ENCODE measurements at regions not wholly inside any gene's neighbourhood (a gene's known extent, or its start where the extent isn't known, plus 50 kb on each side); places are given as distances from the start of the nearest gene placed in this dataset.

DNA sequence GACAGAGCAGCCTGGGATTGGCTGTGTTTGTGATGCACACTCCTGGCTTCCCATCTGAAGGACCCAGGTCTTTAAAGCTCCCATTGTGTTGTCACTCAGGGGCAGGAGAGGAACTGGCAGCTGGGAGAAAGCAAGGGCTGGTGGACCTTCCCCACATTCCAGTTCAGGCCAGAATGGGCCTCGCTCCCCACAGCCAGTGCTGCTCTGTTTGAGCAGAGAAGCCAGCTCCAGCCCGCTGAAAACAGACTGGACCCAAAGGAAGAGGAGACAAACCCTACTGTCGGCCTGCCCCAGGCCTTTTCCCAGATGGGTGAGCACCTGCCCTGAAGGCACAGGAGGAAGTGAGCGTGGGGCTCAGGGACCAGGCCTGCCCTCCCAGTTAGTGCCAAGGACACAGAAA, 499.4 kb downstream of the NPHP4 start:
- Histone ChIP-seq H3K79me2 (ENCODE audit: insufficient read depth, low read length) (no peaks in the 10 kb centered on the region), H3K4me3 (replicated peaks in 1 of 3; ENCODE audit: low read depth in 2 of 3, low read length in 3 of 3) (no peak overlapping the region), H2AFZ (ENCODE audit: insufficient read depth, low read depth, low read length, poor library complexity, severe bottlenecking) (no peak overlapping the region), H3K27me3 (ENCODE audit: control insufficient read depth in 2 of 2, insufficient read depth in 2 of 2, low read length in 2 of 2) (no peaks in the 10 kb centered on the region), H3K27ac (ENCODE audit: low read depth in 1 of 2, low read length in 2 of 2) (no peak overlapping the region), H3K36me3 (replicated peaks in 1 of 2; ENCODE audit: control insufficient read depth in 1 of 2, insufficient read depth in 2 of 2, low read length in 2 of 2) (no peaks in the 10 kb centered on the region), H3K9ac (ENCODE audit: insufficient read depth, low read length, poor library complexity, severe bottlenecking) (no peak overlapping the region), H4K20me1 (ENCODE audit: insufficient read depth, low read length) (no peaks in the 10 kb centered on the region), H3K4me1 (ENCODE audit: control insufficient read depth in 1 of 2, insufficient read depth in 2 of 2, low read length in 2 of 2) (no peaks in the 10 kb centered on the region), H3K9me3 (replicated peaks in 1 of 2; ENCODE audit: control insufficient read depth in 1 of 2, insufficient read depth in 1 of 2, low read length in 2 of 2) (no peaks in the 10 kb centered on the region), H3K4me2 (replicated peaks; ENCODE audit: extremely low read depth, low read length, poor library complexity, severe bottlenecking) (no peak overlapping the region)
- Mint-ChIP-seq H3K4me3 (no peak overlapping the region), H3K9me3 (peaks cover 0 to 1% (median 0%) of the 10 kb centered on the region in 7 donors), H3K27ac (no peak overlapping the region), H3K4me1 (no peaks in the 10 kb centered on the region), H3K27me3 (ENCODE audit: low read depth in 3 of 3) (peaks cover 4 to 7% (median 5%) of the 10 kb centered on the region in 3 donors), H3K36me3 (no peaks in the 10 kb centered on the region)
- intact Hi-C loops (cut with micrococcal nuclease) = no loop called here
- WGBS (ENCODE audit: insufficient coverage) = 82% methylated on average over 4 of the region's 4 CpGs
- TF ChIP-seq, protein P1, sequence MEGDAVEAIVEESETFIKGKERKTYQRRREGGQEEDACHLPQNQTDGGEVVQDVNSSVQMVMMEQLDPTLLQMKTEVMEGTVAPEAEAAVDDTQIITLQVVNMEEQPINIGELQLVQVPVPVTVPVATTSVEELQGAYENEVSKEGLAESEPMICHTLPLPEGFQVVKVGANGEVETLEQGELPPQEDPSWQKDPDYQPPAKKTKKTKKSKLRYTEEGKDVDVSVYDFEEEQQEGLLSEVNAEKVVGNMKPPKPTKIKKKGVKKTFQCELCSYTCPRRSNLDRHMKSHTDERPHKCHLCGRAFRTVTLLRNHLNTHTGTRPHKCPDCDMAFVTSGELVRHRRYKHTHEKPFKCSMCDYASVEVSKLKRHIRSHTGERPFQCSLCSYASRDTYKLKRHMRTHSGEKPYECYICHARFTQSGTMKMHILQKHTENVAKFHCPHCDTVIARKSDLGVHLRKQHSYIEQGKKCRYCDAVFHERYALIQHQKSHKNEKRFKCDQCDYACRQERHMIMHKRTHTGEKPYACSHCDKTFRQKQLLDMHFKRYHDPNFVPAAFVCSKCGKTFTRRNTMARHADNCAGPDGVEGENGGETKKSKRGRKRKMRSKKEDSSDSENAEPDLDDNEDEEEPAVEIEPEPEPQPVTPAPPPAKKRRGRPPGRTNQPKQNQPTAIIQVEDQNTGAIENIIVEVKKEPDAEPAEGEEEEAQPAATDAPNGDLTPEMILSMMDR (IDR thresholded peaks at IDR 0.05) = no peak
- no peak for DNase-seq

GRCh38 chr1:5491207-5491904, 500.9 kb downstream of the NPHP4 start:
- WGBS (ENCODE audit: insufficient coverage) = 79% methylated on average over 6 of the region's 9 CpGs
- H3K27ac ChIP-seq (ENCODE audit: low read depth in 1 of 2, low read length in 2 of 2) = no peak overlapping the region
- H3K4me3 Mint-ChIP-seq = no peak overlapping the region
- no peak overlapping the region for H2AFZ ChIP-seq (ENCODE audit: insufficient read depth, low read depth, low read length, poor library complexity, severe bottlenecking)
- H3K36me3 Mint-ChIP-seq = no peaks in the 10 kb centered on the region
- no peaks in the 10 kb centered on the region for H4K20me1 ChIP-seq (ENCODE audit: insufficient read depth, low read length)
- no peak overlapping the region for H3K9ac ChIP-seq (ENCODE audit: insufficient read depth, low read length, poor library complexity, severe bottlenecking)
- DNase-seq = no peak
- H3K27me3 ChIP-seq (ENCODE audit: control insufficient read depth in 2 of 2, insufficient read depth in 2 of 2, low read length in 2 of 2) = no peaks in the 10 kb centered on the region
- TF ChIP-seq, protein P1 (IDR thresholded peaks at IDR 0.05) = no peak
- no peak overlapping the region for H3K27ac Mint-ChIP-seq
- no peak overlapping the region for H3K4me2 ChIP-seq (replicated peaks; ENCODE audit: extremely low read depth, low read length, poor library complexity, severe bottlenecking)
- intact Hi-C loops (cut with micrococcal nuclease) = no loop called here
- no peaks in the 10 kb centered on the region for H3K79me2 ChIP-seq (ENCODE audit: insufficient read depth, low read length)
- H3K27me3 Mint-ChIP-seq (ENCODE audit: low read depth in 3 of 3) = peaks cover 4 to 5% (median 5%) of the 10 kb centered on the region in 3 donors
- H3K4me3 ChIP-seq (replicated peaks in 1 of 3; ENCODE audit: low read depth in 2 of 3, low read length in 3 of 3) = no peak overlapping the region
- H3K9me3 Mint-ChIP-seq = peaks cover 0 to under 1% (median 0%) of the 10 kb centered on the region in 7 donors
- H3K4me1 ChIP-seq (ENCODE audit: control insufficient read depth in 1 of 2, insufficient read depth in 2 of 2, low read length in 2 of 2) = no peaks in the 10 kb centered on the region
- H3K36me3 ChIP-seq (replicated peaks in 1 of 2; ENCODE audit: control insufficient read depth in 1 of 2, insufficient read depth in 2 of 2, low read length in 2 of 2) = no peaks in the 10 kb centered on the region
- no peaks in the 10 kb centered on the region for H3K4me1 Mint-ChIP-seq
- H3K9me3 ChIP-seq (replicated peaks in 1 of 2; ENCODE audit: control insufficient read depth in 1 of 2, insufficient read depth in 1 of 2, low read length in 2 of 2) = no peaks in the 10 kb centered on the region
